NCI-H2081 (cell line): ENCODE measurements at regions not wholly inside any gene's neighbourhood (a gene's known extent, or its start where the extent isn't known, plus 50 kb on each side); places are given as distances from the start of the nearest gene placed in this dataset.
"Not testable (repeated sequence)": the region's sequence is repeated elsewhere in the genome, so short reads cannot be mapped to it uniquely, and the experiment has no call there.

Source experiments
- DNase-seq, 2 experiments: peaks; one replicate each; lab custom pipeline; 2025; lab: John Stamatoyannopoulos, UW

GRCh38 chr21:13810559-13810958 lies 201.0 kb downstream of the POTED start:
- DNase-seq: not testable (repeated sequence)

DNA sequence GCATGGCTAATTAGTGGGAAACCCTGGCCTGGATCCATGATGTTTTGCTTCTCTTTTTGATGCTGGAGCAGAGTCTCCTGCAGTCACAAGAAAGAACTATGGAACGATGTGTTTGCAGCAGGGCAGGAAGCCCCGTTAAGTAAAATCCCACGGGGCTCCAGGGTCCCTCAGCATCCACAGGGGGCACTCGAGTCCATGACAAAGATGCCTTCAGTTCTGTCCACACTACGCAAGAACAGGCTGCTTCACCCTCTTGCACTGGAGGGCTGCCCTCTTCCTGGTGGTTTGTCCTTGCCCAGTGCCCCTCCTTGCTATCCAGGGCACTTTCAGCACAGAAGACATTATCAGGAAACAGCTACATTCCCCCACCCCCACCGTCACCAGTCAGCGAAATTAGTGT lies 196.9 kb downstream of the POTED start:
- DNase-seq: not testable (repeated sequence)

DNA sequence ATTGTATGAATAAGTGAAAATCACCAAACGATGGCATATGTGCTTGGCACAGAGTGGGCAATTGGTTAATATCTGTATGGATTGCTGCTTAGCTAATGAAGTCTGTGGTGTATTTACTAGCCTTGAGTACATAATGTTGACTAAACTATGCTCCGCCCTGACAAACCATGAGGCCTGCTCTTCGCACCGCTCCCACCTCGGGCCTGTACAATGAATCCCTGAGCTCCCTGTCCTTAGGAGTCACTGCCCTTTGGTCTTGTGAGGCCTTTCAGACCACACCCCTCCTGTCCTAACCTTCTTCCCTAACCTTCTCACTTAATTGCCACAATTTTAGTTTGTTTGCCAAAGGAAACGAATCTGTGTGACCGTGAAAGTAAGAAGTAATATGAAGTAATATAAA lies 193.2 kb downstream of the POTED start:
- not testable (repeated sequence) for DNase-seq
